ENCODE measurements at regions not wholly inside any gene's neighbourhood (a gene's known extent, or its start where the extent isn't known, plus 50 kb on each side); places are given as distances from the start of the nearest gene placed in this dataset.
"Not testable (repeated sequence)": the region's sequence is repeated elsewhere in the genome, so short reads cannot be mapped to it uniquely, and the experiment has no call there.

- Histone ChIP-seq H3K9me3 (no peaks in the 10 kb centered on the region), H3K27me3 (replicated peaks; ENCODE audit: insufficient read depth) (no peaks in the 10 kb centered on the region), H3K4me3 (no peak overlapping the region), H3K4me1 (ENCODE audit: control insufficient read depth in 1 of 2, low read depth in 2 of 2) (no peaks in the 10 kb centered on the region), H3K36me3 (no peaks in the 10 kb centered on the region), H3K27ac (no peak overlapping the region)
- DNase-seq (ENCODE audit: low spot score) (no peak), ATAC-seq (ENCODE audit: insufficient number of reproducible peaks, low FRiP score, low read depth) (no peak)
- TF ChIP-seq, protein P1, sequence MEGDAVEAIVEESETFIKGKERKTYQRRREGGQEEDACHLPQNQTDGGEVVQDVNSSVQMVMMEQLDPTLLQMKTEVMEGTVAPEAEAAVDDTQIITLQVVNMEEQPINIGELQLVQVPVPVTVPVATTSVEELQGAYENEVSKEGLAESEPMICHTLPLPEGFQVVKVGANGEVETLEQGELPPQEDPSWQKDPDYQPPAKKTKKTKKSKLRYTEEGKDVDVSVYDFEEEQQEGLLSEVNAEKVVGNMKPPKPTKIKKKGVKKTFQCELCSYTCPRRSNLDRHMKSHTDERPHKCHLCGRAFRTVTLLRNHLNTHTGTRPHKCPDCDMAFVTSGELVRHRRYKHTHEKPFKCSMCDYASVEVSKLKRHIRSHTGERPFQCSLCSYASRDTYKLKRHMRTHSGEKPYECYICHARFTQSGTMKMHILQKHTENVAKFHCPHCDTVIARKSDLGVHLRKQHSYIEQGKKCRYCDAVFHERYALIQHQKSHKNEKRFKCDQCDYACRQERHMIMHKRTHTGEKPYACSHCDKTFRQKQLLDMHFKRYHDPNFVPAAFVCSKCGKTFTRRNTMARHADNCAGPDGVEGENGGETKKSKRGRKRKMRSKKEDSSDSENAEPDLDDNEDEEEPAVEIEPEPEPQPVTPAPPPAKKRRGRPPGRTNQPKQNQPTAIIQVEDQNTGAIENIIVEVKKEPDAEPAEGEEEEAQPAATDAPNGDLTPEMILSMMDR (IDR thresholded peaks at IDR 0.05): no peak
These were observed 328.2 kb downstream of the TUSC1 start for GRCh38 chr9:25350011-25350410.

- Histone ChIP-seq H3K27me3 (replicated peaks; ENCODE audit: insufficient read depth) (no peaks in the 10 kb centered on the region), H3K27ac (no peak overlapping the region), H3K4me1 (ENCODE audit: control insufficient read depth in 1 of 2, low read depth in 2 of 2) (no peaks in the 10 kb centered on the region), H3K9me3 (no peaks in the 10 kb centered on the region), H3K4me3 (no peak overlapping the region), H3K36me3 (no peaks in the 10 kb centered on the region)
- DNase-seq (ENCODE audit: low spot score) (no peak), ATAC-seq (ENCODE audit: insufficient number of reproducible peaks, low FRiP score, low read depth) (no peak)
- TF ChIP-seq, protein P1 (IDR thresholded peaks at IDR 0.05): no peak
These were observed 356.1 kb downstream of the TUSC1 start for GRCh38 chr9:25322142-25322541.

DNA sequence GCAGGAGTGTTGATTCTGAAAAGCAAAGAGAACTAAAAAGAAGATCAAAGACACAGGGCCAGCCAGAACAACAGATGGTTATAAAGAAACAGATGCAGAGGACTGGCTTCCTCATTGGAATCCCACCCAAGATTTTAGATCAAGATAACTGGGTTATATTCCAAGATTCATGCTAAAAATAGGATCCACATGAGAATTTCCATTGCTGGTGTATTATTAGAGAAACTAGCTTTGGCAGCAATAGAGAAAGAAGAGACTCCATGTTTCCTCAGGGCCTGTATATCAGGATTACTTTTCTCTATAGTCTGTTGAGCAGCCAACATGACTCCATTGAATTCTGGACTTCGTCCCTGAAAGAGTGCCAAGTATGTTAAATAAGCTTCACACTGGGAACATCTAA is 367.3 kb downstream of the TUSC1 start:
- DNase-seq (ENCODE audit: low spot score) (no peak), ATAC-seq (ENCODE audit: insufficient number of reproducible peaks, low FRiP score, low read depth) (no peak)
- TF ChIP-seq, protein P1 (IDR thresholded peaks at IDR 0.05): no peak
- no peaks in the 10 kb centered on the region for H3K27me3 ChIP-seq (replicated peaks; ENCODE audit: insufficient read depth)
- H3K4me3 ChIP-seq: no peak overlapping the region
- H3K9me3 ChIP-seq: no peaks in the 10 kb centered on the region
- no peaks in the 10 kb centered on the region for H3K4me1 ChIP-seq (ENCODE audit: control insufficient read depth in 1 of 2, low read depth in 2 of 2)
- no peaks in the 10 kb centered on the region for H3K36me3 ChIP-seq
- no peak overlapping the region for H3K27ac ChIP-seq

GRCh38 chr9:25308549-25308948 is 369.7 kb downstream of the TUSC1 start:
- Histone ChIP-seq H3K4me3 (no peak overlapping the region), H3K27me3 (replicated peaks; ENCODE audit: insufficient read depth) (no peaks in the 10 kb centered on the region), H3K4me1 (ENCODE audit: control insufficient read depth in 1 of 2, low read depth in 2 of 2) (no peaks in the 10 kb centered on the region), H3K36me3 (no peaks in the 10 kb centered on the region), H3K9me3 (no peaks in the 10 kb centered on the region), H3K27ac (no peak overlapping the region)
- TF ChIP-seq, protein P1 (IDR thresholded peaks at IDR 0.05): no peak
- DNase-seq (ENCODE audit: low spot score) (no peak), ATAC-seq (ENCODE audit: insufficient number of reproducible peaks, low FRiP score, low read depth) (no peak)

GRCh38 chr9:25302601-25303000 is 375.6 kb downstream of the TUSC1 start:
- no peaks in the 10 kb centered on the region for H3K4me1 ChIP-seq (ENCODE audit: control insufficient read depth in 1 of 2, low read depth in 2 of 2)
- H3K27ac ChIP-seq: no peak overlapping the region
- H3K4me3 ChIP-seq: no peak overlapping the region
- no peaks in the 10 kb centered on the region for H3K27me3 ChIP-seq (replicated peaks; ENCODE audit: insufficient read depth)
- no peaks in the 10 kb centered on the region for H3K36me3 ChIP-seq
- TF ChIP-seq, protein P1 (IDR thresholded peaks at IDR 0.05): no peak
- H3K9me3 ChIP-seq: no peaks in the 10 kb centered on the region
- no peak for ATAC-seq (ENCODE audit: insufficient number of reproducible peaks, low FRiP score, low read depth)
- no peak for DNase-seq (ENCODE audit: low spot score)

DNA sequence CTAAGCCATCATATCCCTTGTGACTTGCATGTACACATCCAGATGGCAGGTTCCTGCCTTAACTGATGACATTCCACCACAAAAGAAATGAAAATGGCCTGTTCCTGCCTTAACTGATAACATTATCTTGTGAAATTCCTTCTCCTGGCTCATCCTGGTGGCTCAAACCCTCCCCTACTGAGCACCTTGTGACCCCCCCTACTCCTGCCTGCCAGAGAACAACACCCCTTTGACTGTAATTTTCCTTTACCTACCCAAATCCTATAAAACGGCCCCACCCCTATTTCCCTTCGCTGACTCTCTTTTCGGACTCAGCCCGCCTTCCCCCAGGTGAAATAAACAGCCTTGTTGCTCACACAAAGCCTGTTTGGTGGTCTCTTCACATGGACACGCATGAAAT is 390.0 kb downstream of the TUSC1 start:
- ATAC-seq (ENCODE audit: insufficient number of reproducible peaks, low FRiP score, low read depth); H3K4me3 ChIP-seq; H3K9me3 ChIP-seq; DNase-seq (ENCODE audit: low spot score); H3K27me3 ChIP-seq (replicated peaks; ENCODE audit: insufficient read depth); H3K36me3 ChIP-seq; H3K27ac ChIP-seq; H3K4me1 ChIP-seq (ENCODE audit: control insufficient read depth in 1 of 2, low read depth in 2 of 2): not testable (repeated sequence)

Measured in thoracic aorta (tissue), 2 donors.